ENCODE measurements at regions not wholly inside any gene's neighbourhood (a gene's known extent, or its start where the extent isn't known, plus 50 kb on each side); places are given as distances from the start of the nearest gene placed in this dataset.
"Not testable (repeated sequence)": the region's sequence is repeated elsewhere in the genome, so short reads cannot be mapped to it uniquely, and the experiment has no call there.

DNA sequence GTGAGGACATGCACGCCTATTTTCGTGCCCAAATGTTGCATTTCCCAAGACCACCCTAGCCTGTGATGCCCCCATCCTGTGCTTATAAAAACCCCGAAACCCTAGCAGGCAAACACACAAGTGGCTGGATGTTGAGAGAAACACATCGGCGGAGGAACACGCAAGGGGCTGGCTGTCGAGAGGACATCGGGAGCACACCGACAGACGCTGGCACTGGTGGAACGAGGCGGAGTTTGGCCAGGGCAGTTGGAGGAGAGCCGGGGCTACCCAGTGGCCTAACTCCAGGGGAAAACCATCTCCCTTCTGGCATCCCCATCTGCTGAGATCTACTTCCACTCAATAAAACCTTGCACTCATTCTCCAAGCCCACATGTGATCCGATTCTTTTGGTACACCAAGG is 225.9 kb upstream of the GRIK2 start (continued):
- TF ChIP-seq, protein P1, sequence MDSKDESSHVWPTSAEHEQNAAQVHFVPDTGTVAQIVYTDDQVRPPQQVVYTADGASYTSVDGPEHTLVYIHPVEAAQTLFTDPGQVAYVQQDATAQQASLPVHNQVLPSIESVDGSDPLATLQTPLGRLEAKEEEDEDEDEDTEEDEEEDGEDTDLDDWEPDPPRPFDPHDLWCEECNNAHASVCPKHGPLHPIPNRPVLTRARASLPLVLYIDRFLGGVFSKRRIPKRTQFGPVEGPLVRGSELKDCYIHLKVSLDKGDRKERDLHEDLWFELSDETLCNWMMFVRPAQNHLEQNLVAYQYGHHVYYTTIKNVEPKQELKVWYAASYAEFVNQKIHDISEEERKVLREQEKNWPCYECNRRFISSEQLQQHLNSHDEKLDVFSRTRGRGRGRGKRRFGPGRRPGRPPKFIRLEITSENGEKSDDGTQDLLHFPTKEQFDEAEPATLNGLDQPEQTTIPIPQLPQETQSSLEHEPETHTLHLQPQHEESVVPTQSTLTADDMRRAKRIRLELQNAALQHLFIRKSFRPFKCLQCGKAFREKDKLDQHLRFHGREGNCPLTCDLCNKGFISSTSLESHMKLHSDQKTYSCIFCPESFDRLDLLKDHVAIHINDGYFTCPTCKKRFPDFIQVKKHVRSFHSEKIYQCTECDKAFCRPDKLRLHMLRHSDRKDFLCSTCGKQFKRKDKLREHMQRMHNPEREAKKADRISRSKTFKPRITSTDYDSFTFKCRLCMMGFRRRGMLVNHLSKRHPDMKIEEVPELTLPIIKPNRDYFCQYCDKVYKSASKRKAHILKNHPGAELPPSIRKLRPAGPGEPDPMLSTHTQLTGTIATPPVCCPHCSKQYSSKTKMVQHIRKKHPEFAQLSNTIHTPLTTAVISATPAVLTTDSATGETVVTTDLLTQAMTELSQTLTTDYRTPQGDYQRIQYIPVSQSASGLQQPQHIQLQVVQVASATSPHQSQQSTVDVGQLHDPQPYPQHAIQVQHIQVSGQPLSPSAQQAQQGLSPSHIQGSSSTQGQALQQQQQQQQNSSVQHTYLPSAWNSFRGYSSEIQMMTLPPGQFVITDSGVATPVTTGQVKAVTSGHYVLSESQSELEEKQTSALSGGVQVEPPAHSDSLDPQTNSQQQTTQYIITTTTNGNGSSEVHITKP (tag by site-specific recombination; IDR thresholded peaks at IDR 0.05): no peak
- TF ChIP-seq ZNF10 (tag by site-specific recombination; IDR thresholded peaks at IDR 0.05): no peak
- no peak for TF ChIP-seq ZNF777 (tag by site-specific recombination; IDR thresholded peaks at IDR 0.05; ENCODE audit: borderline replicate concordance)

DNA sequence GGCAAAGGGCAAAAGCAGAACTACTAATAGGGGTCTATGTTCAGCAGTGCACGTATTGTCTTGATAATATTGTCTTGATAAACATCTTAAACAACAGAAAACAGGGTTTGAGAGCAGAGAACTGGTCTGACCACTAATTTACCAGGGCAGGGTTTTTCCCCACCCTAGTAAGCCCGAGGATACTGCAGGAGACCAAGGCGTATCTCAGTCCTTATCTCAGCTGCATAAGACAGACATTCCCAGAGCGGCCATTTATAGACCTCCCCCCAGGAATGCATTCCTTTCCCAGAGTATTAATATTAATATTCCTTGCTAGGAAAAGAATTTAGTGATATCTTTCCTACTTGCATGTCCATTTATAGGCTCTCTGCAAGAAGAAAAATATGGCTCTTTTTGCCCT is 222.5 kb upstream of the GRIK2 start:
- H3K9me3 ChIP-seq (ENCODE audit: control insufficient read depth, insufficient read depth, low read depth, low read length); H3K4me1 ChIP-seq (ENCODE audit: control insufficient read depth, insufficient read depth, low read length); CTCF ChIA-PET; POLR2A ChIA-PET; H3K27ac ChIP-seq (ENCODE audit: extremely low read depth, low read depth, low read length); H3K4me3 ChIP-seq (ENCODE audit: low read depth, low read length); H3K36me3 ChIP-seq (ENCODE audit: control insufficient read depth in 2 of 2, insufficient read depth in 1 of 2, low read length in 2 of 2): not testable (repeated sequence)
- TF ChIP-seq SETDB1 (IDR thresholded peaks at IDR 0.05; ENCODE audit: insufficient read length, low read length): peak; percentile 56

DNA sequence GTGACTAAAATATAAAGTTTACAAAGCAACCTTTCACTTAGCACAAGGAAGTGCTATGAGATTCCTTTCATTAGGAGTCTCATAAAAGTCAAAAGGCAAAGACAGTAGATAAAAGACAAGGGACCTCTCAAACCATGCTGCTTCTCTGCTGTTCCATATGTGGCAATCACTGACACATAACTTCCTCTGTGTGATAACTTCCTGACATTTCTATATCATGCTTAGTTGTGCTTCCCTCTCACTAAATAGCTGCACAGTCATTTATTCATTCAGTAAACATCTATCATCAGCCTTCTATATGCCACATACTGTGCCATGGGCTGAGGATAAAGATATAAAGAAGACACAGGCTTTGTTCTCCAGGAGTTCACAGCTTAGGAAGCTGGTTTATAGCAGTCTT is 214.8 kb upstream of the GRIK2 start:
- ChIA-PET POLR2A (no interaction called here), CTCF (interaction anchor here (0.6 kb wide), 2 partner anchors 8 to 64 kb away, joined by 3 to 5 read pairs; no protein-coding TSS in a partner anchor)
- TF ChIP-seq ZNF585B (tag by site-specific recombination; IDR thresholded peaks at IDR 0.05) (no peak), MZF1 (tag by site-specific recombination; IDR thresholded peaks at IDR 0.05; ENCODE audit: borderline replicate concordance) (no peak), ZSCAN23 (tag by site-specific recombination; IDR thresholded peaks at IDR 0.05) (no peak), ZNF501 (tag by site-specific recombination; IDR thresholded peaks at IDR 0.05) (no peak), KLF16 (tag by site-specific recombination; IDR thresholded peaks at IDR 0.05) (no peak), ZNF335 (tag by site-specific recombination; conservative IDR thresholded peaks at IDR 0.05) (no peak), KLF10 (tag by site-specific recombination; IDR thresholded peaks at IDR 0.05) (no peak), ZNF521 (tag by site-specific recombination; IDR thresholded peaks at IDR 0.05) (no peak)
- TF ChIP-seq, protein P1 (tag by site-specific recombination; IDR thresholded peaks at IDR 0.05): no peak
- TF ChIP-seq, protein P2, sequence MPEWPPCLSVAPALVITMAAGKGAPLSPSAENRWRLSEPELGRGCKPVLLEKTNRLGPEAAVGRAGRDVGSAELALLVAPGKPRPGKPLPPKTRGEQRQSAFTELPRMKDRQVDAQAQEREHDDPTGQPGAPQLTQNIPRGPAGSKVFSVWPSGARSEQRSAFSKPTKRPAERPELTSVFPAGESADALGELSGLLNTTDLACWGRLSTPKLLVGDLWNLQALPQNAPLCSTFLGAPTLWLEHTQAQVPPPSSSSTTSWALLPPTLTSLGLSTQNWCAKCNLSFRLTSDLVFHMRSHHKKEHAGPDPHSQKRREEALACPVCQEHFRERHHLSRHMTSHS (tag by site-specific recombination; IDR thresholded peaks at IDR 0.05): no peak
- TF ChIP-seq, protein P3, sequence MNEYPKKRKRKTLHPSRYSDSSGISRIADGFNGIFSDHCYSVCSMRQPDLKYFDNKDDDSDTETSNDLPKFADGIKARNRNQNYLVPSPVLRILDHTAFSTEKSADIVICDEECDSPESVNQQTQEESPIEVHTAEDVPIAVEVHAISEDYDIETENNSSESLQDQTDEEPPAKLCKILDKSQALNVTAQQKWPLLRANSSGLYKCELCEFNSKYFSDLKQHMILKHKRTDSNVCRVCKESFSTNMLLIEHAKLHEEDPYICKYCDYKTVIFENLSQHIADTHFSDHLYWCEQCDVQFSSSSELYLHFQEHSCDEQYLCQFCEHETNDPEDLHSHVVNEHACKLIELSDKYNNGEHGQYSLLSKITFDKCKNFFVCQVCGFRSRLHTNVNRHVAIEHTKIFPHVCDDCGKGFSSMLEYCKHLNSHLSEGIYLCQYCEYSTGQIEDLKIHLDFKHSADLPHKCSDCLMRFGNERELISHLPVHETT (tag by site-specific recombination; IDR thresholded peaks at IDR 0.05): no peak
- TF ChIP-seq, protein P4, sequence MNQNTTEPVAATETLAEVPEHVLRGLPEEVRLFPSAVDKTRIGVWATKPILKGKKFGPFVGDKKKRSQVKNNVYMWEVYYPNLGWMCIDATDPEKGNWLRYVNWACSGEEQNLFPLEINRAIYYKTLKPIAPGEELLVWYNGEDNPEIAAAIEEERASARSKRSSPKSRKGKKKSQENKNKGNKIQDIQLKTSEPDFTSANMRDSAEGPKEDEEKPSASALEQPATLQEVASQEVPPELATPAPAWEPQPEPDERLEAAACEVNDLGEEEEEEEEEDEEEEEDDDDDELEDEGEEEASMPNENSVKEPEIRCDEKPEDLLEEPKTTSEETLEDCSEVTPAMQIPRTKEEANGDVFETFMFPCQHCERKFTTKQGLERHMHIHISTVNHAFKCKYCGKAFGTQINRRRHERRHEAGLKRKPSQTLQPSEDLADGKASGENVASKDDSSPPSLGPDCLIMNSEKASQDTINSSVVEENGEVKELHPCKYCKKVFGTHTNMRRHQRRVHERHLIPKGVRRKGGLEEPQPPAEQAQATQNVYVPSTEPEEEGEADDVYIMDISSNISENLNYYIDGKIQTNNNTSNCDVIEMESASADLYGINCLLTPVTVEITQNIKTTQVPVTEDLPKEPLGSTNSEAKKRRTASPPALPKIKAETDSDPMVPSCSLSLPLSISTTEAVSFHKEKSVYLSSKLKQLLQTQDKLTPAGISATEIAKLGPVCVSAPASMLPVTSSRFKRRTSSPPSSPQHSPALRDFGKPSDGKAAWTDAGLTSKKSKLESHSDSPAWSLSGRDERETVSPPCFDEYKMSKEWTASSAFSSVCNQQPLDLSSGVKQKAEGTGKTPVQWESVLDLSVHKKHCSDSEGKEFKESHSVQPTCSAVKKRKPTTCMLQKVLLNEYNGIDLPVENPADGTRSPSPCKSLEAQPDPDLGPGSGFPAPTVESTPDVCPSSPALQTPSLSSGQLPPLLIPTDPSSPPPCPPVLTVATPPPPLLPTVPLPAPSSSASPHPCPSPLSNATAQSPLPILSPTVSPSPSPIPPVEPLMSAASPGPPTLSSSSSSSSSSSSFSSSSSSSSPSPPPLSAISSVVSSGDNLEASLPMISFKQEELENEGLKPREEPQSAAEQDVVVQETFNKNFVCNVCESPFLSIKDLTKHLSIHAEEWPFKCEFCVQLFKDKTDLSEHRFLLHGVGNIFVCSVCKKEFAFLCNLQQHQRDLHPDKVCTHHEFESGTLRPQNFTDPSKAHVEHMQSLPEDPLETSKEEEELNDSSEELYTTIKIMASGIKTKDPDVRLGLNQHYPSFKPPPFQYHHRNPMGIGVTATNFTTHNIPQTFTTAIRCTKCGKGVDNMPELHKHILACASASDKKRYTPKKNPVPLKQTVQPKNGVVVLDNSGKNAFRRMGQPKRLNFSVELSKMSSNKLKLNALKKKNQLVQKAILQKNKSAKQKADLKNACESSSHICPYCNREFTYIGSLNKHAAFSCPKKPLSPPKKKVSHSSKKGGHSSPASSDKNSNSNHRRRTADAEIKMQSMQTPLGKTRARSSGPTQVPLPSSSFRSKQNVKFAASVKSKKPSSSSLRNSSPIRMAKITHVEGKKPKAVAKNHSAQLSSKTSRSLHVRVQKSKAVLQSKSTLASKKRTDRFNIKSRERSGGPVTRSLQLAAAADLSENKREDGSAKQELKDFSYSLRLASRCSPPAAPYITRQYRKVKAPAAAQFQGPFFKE (tag by site-specific recombination; IDR thresholded peaks at IDR 0.05; ENCODE audit: borderline replicate concordance): no peak
- TF ChIP-seq, protein P5, sequence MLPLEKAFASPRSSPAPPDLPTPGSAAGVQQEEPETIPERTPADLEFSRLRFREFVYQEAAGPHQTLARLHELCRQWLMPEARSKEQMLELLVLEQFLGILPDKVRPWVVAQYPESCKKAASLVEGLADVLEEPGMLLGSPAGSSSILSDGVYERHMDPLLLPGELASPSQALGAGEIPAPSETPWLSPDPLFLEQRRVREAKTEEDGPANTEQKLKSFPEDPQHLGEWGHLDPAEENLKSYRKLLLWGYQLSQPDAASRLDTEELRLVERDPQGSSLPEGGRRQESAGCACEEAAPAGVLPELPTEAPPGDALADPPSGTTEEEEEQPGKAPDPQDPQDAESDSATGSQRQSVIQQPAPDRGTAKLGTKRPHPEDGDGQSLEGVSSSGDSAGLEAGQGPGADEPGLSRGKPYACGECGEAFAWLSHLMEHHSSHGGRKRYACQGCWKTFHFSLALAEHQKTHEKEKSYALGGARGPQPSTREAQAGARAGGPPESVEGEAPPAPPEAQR (tag by site-specific recombination; IDR thresholded peaks at IDR 0.05): no peak

More for the DNA sequence above, 214.8 kb upstream of the GRIK2 start:
- Histone ChIP-seq H3K36me3 (ENCODE audit: control insufficient read depth in 2 of 2, insufficient read depth in 1 of 2, low read length in 2 of 2) (no peaks in the 10 kb centered on the region), H3K9me3 (ENCODE audit: control insufficient read depth, insufficient read depth, low read depth, low read length) (no peaks in the 10 kb centered on the region), H3K4me1 (ENCODE audit: control insufficient read depth, insufficient read depth, low read length) (no peaks in the 10 kb centered on the region), H3K27ac (ENCODE audit: extremely low read depth, low read depth, low read length) (no peak overlapping the region), H3K4me3 (ENCODE audit: low read depth, low read length) (no peak overlapping the region)
